ENCODE measurements at regions not wholly inside any gene's neighbourhood (a gene's known extent, or its start where the extent isn't known, plus 50 kb on each side); places are given as distances from the start of the nearest gene placed in this dataset.

DNA sequence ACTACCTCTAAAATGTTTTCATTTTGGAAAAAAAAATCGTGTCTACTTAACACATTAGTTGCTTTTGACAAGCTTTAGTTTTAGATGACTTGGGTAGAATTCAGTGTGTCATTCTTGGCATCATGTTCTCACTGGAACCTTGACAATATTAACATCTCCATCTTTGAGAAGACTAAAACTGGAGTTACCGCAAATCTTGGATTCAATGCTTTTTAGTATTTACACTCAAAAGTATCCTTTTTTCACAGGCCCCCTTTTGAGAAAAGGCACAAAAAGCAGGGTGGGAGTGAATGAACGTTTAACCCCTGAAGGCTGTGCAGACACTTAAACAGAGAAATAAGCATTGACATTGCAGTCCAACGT is 549.1 kb downstream of the CSNK1G3 start:
- TF ChIP-seq, protein P1, sequence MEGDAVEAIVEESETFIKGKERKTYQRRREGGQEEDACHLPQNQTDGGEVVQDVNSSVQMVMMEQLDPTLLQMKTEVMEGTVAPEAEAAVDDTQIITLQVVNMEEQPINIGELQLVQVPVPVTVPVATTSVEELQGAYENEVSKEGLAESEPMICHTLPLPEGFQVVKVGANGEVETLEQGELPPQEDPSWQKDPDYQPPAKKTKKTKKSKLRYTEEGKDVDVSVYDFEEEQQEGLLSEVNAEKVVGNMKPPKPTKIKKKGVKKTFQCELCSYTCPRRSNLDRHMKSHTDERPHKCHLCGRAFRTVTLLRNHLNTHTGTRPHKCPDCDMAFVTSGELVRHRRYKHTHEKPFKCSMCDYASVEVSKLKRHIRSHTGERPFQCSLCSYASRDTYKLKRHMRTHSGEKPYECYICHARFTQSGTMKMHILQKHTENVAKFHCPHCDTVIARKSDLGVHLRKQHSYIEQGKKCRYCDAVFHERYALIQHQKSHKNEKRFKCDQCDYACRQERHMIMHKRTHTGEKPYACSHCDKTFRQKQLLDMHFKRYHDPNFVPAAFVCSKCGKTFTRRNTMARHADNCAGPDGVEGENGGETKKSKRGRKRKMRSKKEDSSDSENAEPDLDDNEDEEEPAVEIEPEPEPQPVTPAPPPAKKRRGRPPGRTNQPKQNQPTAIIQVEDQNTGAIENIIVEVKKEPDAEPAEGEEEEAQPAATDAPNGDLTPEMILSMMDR (IDR thresholded peaks at IDR 0.05; ENCODE audit: extremely low read depth, insufficient read depth, missing control alignments), result no peak
- no peak for DNase-seq (ENCODE audit: low spot score)
- in situ Hi-C loops (cut with MboI; ENCODE audit: low pct_unique_long_range_greater_than_20kb, low sequenced_read_pairs, unreplicated experiment), result no loop called here

DNA sequence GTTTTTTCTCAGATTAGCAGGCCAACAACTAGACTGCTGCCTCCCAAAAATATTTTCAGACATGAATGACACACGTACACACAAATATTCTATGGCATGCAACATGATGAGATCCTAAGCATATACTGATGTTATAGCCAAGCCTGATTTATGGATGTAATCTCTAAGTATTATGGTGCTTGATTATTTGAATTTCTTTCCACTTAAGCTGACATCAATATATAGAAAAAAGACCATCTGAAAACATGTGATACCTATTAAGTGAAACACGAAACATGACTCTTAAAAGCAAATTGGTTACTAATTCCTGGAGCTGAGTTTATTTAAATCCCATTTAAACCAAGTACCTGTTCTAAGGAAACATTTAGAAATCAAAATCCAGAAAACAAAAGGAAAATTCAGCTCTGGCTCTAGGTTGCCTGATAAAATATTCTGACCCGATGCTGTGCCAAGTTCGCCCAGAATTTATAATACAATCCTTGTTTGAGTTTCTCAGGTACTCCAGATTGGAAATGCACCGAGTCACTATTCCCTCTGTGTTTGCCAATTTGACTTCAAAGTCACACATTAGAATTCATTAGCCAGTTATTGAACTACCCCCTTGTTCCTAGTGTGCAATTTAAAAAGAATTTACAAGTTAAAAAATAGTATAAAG is 548.6 kb downstream of the CSNK1G3 start:
- DNase-seq (ENCODE audit: low spot score), result no peak
- TF ChIP-seq, protein P1 (IDR thresholded peaks at IDR 0.05; ENCODE audit: extremely low read depth, insufficient read depth, missing control alignments), result no peak
- in situ Hi-C loops (cut with MboI; ENCODE audit: low pct_unique_long_range_greater_than_20kb, low sequenced_read_pairs, unreplicated experiment), result no loop called here

DNA sequence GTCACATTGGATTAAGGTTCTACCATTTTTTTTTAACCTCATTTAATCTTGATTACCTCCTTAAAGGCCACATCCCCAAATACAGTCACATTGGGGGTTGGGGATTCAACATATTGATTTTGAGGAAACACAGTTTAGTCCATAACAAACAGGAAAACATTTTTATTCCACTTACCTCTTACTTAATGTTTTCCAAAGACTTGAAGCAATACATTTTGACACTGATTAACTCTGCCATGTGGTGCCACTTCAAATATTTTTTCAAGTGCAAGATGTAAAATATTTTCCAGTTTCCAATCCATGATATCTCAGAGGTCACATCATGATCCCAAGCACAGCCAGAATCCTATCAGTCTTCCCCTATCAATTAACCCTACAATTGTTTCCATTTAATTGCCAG is 548.0 kb downstream of the CSNK1G3 start:
- TF ChIP-seq, protein P1 (IDR thresholded peaks at IDR 0.05; ENCODE audit: extremely low read depth, insufficient read depth, missing control alignments), result no peak
- in situ Hi-C loops (cut with MboI; ENCODE audit: low pct_unique_long_range_greater_than_20kb, low sequenced_read_pairs, unreplicated experiment), result no loop called here
- no peak for DNase-seq (ENCODE audit: low spot score)

DNA sequence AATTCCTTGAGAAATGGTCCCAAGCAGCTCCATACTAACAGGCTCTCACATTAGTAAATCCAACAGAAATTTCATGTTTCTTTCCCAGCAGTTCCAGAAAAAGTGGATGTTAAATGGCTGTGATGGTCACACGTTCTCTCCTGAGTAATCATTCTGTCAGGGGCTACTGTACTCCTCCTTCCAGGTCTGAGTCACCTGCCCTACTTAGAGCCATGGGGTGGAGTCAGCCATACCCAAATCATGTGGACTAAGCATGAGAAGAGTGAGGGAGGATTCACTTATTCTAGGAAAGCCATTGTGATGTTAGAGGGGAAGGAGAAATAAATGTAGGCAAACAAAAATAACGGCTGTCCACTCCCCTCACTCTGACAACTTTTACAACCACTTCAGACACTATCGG is 547.2 kb downstream of the CSNK1G3 start:
- TF ChIP-seq, protein P1 (IDR thresholded peaks at IDR 0.05; ENCODE audit: extremely low read depth, insufficient read depth, missing control alignments), result no peak
- no peak for DNase-seq (ENCODE audit: low spot score)
- in situ Hi-C loops (cut with MboI; ENCODE audit: low pct_unique_long_range_greater_than_20kb, low sequenced_read_pairs, unreplicated experiment), result no loop called here

DNA sequence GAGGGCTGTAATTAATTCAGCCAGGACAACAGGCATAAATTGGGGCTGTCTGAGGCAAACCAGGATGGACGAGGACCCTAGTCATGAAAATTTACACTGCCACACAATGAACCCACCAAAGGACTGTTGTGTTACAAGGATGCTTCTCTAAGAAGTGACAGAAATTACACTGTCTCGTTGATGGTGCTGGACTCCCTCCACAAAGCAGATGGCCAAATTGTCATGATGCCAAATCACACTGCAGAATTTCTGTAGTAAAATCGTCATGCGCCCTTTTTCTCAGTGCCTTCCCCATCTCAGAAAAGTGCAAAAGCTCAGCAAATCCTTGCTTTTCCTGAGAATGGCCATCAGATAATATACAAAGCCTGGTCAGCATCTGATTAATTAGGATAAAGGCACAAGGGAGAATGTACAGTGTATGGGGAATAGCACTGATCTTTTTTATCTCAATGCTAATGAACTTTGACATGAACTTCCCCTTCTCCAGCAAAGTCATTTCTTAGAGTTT is 545.8 kb downstream of the CSNK1G3 start:
- DNase-seq (ENCODE audit: low spot score), result no peak
- in situ Hi-C loops (cut with MboI; ENCODE audit: low pct_unique_long_range_greater_than_20kb, low sequenced_read_pairs, unreplicated experiment), result no loop called here
- TF ChIP-seq, protein P1 (IDR thresholded peaks at IDR 0.05; ENCODE audit: extremely low read depth, insufficient read depth, missing control alignments), result no peak

DNA sequence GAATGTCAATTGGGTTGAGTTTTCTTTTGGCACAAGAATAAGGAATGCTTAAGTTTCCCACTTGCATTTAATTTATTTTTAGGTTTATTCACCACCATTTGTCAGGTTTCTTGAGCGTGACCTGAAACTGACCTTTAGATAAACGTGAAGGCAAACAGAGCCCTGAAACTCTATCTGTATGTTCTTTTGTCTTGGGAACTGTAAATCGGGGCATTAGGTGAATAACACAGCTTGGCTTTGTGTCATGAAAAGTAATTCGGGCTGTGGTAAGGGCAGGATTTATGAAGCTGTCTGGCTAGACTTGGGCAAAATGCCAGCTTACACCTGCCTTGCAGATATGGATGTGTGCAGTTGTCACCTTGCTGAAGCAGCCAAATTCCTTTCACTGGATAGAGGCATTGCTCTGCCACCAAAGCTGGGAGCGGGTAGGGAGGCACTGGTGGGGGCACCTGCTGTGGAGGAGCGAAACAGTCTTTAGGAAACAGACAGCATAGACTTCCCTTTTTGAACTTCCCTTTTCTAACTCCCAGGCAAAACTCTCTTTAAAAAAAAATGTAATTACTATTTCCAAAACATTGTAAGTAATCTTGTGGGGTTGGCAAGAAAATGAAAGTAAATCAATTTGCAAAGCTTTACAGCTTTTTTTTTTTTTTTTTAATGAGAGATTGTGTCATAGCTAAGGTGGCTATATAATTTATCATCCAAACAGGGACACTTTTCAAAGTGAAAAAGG is 545.2 kb downstream of the CSNK1G3 start:
- DNase-seq (ENCODE audit: low spot score), result no peak
- TF ChIP-seq, protein P1 (IDR thresholded peaks at IDR 0.05; ENCODE audit: extremely low read depth, insufficient read depth, missing control alignments), result no peak
- in situ Hi-C loops (cut with MboI; ENCODE audit: low pct_unique_long_range_greater_than_20kb, low sequenced_read_pairs, unreplicated experiment), result no loop called here
